ENCODE measurements at regions not wholly inside any gene's neighbourhood (a gene's known extent, or its start where the extent isn't known, plus 50 kb on each side); places are given as distances from the start of the nearest gene placed in this dataset.

DNA sequence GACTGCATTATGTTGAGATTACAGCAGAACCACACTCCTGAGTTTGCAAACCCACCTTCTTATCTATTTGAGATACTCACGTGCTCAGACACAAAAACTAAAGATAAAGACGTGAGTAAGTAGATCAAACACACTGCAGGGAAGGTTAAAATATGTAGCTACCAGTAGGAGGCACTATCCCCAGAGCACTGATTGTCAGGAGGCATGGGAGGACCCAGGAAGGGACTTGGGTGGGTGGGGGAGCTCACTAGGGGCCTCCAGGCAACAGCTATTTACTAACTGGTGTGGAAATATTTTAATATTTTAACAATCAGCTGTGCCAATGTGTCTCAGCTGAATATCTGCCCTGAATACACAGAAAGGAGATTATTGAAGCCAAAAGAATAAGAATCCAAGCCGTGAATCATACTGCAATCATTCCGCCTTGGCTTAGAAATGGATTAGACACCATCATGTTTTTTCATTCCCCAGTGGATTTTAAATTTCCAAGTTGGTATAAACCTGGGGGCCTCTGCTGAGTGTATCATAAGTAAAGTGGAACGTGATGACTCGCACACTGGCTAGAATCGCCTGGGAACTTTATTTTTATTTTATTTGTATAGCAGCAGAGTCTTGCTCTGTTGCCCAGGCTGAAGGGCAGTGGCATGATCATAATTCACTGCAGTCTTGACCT lies 73.2 kb upstream of the CACNA1A start:
- in situ Hi-C loops (cut with HindIII; ENCODE audit: low sequenced_read_pairs) = no loop called here
- TF ChIP-seq, protein P1, sequence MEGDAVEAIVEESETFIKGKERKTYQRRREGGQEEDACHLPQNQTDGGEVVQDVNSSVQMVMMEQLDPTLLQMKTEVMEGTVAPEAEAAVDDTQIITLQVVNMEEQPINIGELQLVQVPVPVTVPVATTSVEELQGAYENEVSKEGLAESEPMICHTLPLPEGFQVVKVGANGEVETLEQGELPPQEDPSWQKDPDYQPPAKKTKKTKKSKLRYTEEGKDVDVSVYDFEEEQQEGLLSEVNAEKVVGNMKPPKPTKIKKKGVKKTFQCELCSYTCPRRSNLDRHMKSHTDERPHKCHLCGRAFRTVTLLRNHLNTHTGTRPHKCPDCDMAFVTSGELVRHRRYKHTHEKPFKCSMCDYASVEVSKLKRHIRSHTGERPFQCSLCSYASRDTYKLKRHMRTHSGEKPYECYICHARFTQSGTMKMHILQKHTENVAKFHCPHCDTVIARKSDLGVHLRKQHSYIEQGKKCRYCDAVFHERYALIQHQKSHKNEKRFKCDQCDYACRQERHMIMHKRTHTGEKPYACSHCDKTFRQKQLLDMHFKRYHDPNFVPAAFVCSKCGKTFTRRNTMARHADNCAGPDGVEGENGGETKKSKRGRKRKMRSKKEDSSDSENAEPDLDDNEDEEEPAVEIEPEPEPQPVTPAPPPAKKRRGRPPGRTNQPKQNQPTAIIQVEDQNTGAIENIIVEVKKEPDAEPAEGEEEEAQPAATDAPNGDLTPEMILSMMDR (IDR thresholded peaks at IDR 0.05; ENCODE audit: low read depth, low read length) = no peak
- no peak overlapping the region for H3K4me3 ChIP-seq (ENCODE audit: low read depth, low read length)
- DNase-seq (ENCODE audit: low read depth, low spot score) = peak; percentile 7

DNA sequence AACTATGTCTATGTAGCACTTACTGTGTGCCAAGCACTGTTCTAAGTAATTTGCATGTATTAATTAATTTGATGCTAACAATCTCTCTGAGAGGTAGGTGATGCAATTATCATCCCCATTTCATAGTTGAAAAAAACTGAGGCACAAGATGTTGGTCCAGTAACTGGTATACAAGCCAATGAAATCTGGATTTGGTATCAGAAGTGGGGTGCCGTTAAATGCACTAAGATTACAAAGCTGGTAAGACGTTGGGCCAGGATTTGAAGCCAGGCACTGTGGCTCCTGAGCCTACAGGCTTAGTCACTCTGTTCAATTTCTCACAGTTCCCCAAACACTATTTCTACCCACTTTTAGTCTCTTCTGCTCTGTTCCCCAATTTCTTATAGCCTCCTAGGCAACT lies 70.4 kb upstream of the CACNA1A start:
- DNase-seq (ENCODE audit: low read depth, low spot score) = no peak
- TF ChIP-seq, protein P1 (IDR thresholded peaks at IDR 0.05; ENCODE audit: low read depth, low read length) = no peak
- no peak overlapping the region for H3K4me3 ChIP-seq (ENCODE audit: low read depth, low read length)
- in situ Hi-C loops (cut with HindIII; ENCODE audit: low sequenced_read_pairs) = no loop called here

DNA sequence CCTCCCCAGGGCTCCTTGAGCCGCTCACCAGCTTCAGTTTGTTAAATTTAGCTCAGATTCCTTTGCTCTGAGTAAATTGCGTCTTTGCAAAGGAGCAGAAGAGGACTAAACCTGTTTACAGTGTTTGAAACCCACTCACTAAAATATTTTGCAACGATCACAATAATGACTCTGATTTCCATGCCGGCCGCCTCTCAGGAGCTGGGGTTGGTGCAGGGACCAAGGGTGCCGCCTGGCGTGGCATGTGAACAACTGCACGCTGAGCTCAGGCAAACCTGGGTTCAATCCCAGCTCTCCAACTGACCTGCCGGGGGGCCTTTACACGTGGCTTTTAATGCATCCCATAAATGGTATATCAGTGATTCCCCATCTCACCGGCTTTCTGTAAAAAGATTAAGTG lies 68.7 kb upstream of the CACNA1A start:
- H3K4me3 ChIP-seq (ENCODE audit: low read depth, low read length) = no peak overlapping the region
- TF ChIP-seq, protein P1 (IDR thresholded peaks at IDR 0.05; ENCODE audit: low read depth, low read length) = peak; percentile 29
- DNase-seq (ENCODE audit: low read depth, low spot score) = no peak
- in situ Hi-C loops (cut with HindIII; ENCODE audit: low sequenced_read_pairs) = no loop called here

DNA sequence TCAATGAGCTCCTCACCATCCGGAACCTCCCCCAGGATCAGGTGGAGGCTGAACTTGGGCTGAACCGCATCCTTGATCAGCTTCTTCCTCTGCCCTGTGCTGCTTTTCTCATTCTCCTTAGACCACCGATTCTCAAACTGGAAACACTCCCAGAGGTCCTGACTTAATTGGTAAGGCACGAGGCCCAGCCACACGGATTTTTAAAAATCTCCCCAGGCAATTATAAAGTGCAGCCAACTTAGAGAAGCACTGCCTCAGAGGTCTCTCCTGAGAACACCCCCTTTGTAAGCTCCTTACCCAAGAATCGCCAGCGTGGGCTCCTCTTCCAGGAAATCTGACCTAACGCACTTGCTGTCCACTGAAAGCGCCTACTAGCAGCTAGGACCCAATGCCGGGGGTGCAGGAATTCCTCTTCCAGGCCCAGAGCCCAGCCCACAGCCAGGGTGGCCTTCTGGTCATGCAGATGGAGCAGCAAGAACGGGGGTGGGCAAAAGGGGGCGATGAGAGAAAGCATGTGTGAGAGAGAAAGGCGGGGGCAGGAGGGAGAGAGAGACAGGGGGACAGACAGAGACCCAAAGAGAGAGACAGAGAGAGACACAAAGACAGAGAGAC lies 66.9 kb upstream of the CACNA1A start:
- H3K4me3 ChIP-seq (ENCODE audit: low read depth, low read length) = no peak overlapping the region
- TF ChIP-seq, protein P1 (IDR thresholded peaks at IDR 0.05; ENCODE audit: low read depth, low read length) = no peak
- in situ Hi-C loops (cut with HindIII; ENCODE audit: low sequenced_read_pairs) = no loop called here
- no peak for DNase-seq (ENCODE audit: low read depth, low spot score)

DNA sequence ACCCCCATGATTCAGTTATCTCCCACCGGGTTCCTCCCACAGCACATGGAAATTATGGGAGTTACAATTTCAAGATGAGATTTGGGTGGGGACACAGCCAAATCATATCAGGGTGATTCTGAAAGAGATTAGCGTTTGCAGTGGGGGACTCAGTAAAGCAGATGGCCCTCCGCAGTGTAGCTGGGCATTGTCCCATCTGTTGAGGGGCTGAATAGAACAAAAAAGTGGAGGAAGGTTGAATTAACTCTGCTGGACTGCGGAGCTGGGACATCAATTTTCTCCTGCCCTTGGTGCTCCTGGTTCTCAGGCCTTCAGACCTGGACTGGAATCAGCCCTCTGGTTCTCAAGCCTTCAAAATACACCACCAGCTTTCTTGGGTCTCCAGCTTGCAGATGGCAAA lies 55.2 kb upstream of the CACNA1A start:
- DNase-seq (ENCODE audit: low read depth, low spot score) = no peak
- TF ChIP-seq, protein P1 (IDR thresholded peaks at IDR 0.05; ENCODE audit: low read depth, low read length) = no peak
- H3K4me3 ChIP-seq (ENCODE audit: low read depth, low read length) = no peak overlapping the region
- in situ Hi-C loops (cut with HindIII; ENCODE audit: low sequenced_read_pairs) = no loop called here

DNA sequence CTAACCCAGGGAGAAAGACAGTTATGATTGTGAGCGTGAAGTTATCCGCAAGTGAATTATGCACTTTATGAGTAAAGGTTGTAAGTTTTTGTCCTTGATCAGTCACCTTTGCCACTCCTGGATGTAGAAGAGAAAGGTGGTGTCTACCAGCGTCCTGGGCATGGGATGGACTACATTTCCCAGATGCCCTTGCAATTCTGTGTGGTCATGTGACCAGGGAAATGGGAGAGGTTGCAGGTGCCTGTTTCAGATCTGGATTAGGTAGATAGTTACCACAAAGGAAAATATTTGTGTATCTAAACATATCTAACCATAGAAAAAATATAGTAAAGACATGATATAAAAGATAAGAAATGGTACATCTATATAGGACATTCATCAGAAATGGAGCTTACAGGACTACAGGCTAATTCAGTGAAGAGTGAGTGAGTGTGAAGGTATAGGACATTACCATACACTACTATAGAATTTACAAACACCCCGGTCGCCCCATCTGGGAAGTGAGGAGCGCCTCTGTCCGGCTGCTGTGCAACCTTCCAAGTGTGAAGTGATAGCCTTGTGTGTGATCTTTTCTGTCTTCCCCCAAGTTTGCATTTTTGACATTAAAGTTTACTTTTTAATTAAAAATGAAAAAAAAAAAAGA lies 51.6 kb upstream of the CACNA1A start:
- H3K4me3 ChIP-seq (ENCODE audit: low read depth, low read length) = no peak overlapping the region
- in situ Hi-C loops (cut with HindIII; ENCODE audit: low sequenced_read_pairs) = no loop called here
- no peak for DNase-seq (ENCODE audit: low read depth, low spot score)
- TF ChIP-seq, protein P1 (IDR thresholded peaks at IDR 0.05; ENCODE audit: low read depth, low read length) = no peak

Data from astrocyte of the spinal cord (primary cell).